NCI-H187 (cell line): ENCODE measurements at regions not wholly inside any gene's neighbourhood (a gene's known extent, or its start where the extent isn't known, plus 50 kb on each side); places are given as distances from the start of the nearest gene placed in this dataset.

Experiments used
- DNase-seq, 2 experiments: peaks; one replicate each; lab custom pipeline; 2025; lab: John Stamatoyannopoulos, UW

GRCh38 chr20:40393197-40394079 is 295.6 kb downstream of the MAFB start:
- DNase-seq = no peak

- DNase-seq = no peak
Measured at GRCh38 chr20:40390654-40391053, 298.4 kb downstream of the MAFB start.

GRCh38 chr20:40370800-40371199 is 318.2 kb downstream of the MAFB start:
- no peak for DNase-seq

GRCh38 chr20:40368876-40369275 is 320.2 kb downstream of the MAFB start:
- no peak for DNase-seq

- DNase-seq = no peak
Measured at GRCh38 chr20:40361916-40362315, 327.1 kb downstream of the MAFB start.

GRCh38 chr20:40359131-40359912 is 329.7 kb downstream of the MAFB start:
- DNase-seq = no peak

- DNase-seq = no peak
Measured at GRCh38 chr20:40354880-40355279, 334.2 kb downstream of the MAFB start.

- DNase-seq = no peak
Measured at GRCh38 chr20:40343390-40343789, 345.6 kb downstream of the MAFB start.

- DNase-seq = no peak
Measured at GRCh38 chr20:40341561-40341960, 347.5 kb downstream of the MAFB start.

GRCh38 chr20:40339661-40340449 is 349.2 kb downstream of the MAFB start:
- no peak for DNase-seq

GRCh38 chr20:40336533-40336932 is 352.5 kb downstream of the MAFB start:
- no peak for DNase-seq

GRCh38 chr20:40335901-40336351 is 353.1 kb downstream of the MAFB start:
- DNase-seq = no peak

GRCh38 chr20:40335437-40335836 is 353.6 kb downstream of the MAFB start:
- no peak for DNase-seq

- DNase-seq = no peak
Measured at GRCh38 chr20:40333591-40333990, 355.4 kb downstream of the MAFB start.

GRCh38 chr20:40331807-40332560 is 357.1 kb downstream of the MAFB start:
- DNase-seq = no peak

GRCh38 chr20:40331249-40331648 is 357.8 kb downstream of the MAFB start:
- DNase-seq = no peak

GRCh38 chr20:40329321-40329720 is 359.7 kb downstream of the MAFB start:
- DNase-seq = no peak

GRCh38 chr20:40326784-40327183 is 362.3 kb downstream of the MAFB start:
- DNase-seq = no peak

- no peak for DNase-seq
Measured at GRCh38 chr20:40325006-40325568, 363.9 kb downstream of the MAFB start.

- DNase-seq = peak in 1 of 2 experiments; percentile 6
Measured at GRCh38 chr20:40323361-40323794, 365.7 kb downstream of the MAFB start.

- DNase-seq = no peak
Measured at GRCh38 chr20:40322941-40323340, 366.1 kb downstream of the MAFB start.
